Stimulated activated CD8-positive, alpha-beta memory T cell treated with anti-CD3 and anti-CD28 coated beads, Interleukin-15, amount 100 ng/mL, for 48 hours (primary cell): ENCODE measurements at regions not wholly inside any gene's neighbourhood (a gene's known extent, or its start where the extent isn't known, plus 50 kb on each side); places are given as distances from the start of the nearest gene placed in this dataset.

Experiments
- DNase-seq, 2 donors: peaks; one replicate each; pipeline ENCODE4 v3.0.0-alpha.2; 2020; ENCODE audit warnings: low read depth in 2 of 2

- no peak for DNase-seq
These were observed 2125.8 kb upstream of the WWC1 start for GRCh38 chr5:166165596-166165995.

DNA sequence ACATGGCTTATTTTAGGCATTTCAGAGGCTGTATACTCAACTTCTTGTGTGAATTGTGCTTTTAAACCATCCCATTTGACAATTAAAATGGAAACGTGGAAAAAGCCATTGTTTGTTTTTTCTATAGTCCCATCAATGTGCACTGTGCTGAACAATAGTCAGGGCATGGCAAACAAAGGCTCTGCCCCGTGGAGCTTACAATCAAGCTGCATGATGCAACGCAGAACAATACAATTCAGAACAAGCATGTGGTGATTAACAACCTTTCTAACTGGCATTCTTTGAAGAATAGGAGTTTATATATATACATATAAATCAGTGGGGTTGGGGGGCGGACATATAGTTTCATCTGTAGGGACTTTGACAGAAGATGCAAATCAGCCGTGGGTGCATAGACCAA is 2125.4 kb upstream of the WWC1 start:
- no peak for DNase-seq

- no peak for DNase-seq
These were observed 2118.8 kb upstream of the WWC1 start for GRCh38 chr5:166172597-166172996.

- no peak for DNase-seq
These were observed 2112.9 kb upstream of the WWC1 start for GRCh38 chr5:166178411-166179080.

DNA sequence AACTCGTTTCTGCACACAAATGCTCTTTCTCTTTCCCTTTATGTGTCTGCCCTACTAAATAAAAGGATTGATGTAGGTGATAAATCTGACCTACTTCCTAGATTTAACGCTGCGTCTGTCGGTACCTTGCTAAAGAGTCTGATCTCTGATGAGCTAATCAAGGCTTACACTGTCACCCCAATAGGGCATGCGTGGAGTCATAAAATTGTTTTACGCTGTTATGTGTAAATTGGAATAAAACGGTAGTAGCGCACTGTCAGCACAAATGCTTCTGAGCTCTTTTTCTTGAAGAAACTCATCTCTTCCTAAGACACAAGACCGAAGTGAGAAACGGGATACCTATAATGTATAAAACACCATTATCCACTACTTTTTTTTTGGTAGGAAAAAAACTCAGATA is 2106.3 kb upstream of the WWC1 start:
- no peak for DNase-seq

DNA sequence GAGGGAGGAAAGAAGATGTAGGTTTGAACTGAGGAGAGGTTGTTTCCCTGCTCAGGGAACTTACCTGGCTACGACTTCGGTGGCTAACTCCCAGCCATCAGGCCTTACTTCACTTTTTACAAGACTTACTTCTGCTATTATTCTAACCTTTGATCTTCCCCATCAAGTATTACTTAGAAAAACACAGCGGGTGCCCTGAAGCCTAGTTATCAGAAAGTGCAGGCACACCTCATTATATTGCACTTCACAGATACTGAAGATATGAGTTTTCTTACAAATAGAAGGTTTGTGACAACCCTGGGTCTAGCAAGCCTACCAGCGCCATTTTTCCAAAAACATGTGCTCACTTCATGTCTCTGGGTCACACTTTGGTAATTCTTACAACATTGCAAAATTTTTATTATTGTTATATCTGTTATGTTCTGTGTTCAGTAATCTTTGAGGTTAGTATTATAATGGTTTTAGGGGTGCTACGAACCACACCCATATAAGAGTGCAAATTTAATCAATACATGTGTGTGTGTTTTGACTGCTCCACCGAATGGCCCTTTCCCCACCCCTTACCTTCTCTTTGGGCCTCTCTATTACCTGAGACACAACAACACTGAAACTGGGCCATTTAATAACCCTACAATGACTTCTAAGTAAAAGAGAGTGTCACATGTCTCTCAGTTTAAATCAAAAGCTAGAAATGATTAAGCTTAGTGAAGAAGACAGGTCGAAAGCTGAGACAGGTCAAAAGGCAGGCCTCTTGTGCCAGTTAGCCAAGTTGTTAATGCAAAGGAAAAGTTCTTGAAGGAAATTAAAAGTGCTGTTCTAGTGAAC is 2102.7 kb upstream of the WWC1 start:
- no peak for DNase-seq

DNA sequence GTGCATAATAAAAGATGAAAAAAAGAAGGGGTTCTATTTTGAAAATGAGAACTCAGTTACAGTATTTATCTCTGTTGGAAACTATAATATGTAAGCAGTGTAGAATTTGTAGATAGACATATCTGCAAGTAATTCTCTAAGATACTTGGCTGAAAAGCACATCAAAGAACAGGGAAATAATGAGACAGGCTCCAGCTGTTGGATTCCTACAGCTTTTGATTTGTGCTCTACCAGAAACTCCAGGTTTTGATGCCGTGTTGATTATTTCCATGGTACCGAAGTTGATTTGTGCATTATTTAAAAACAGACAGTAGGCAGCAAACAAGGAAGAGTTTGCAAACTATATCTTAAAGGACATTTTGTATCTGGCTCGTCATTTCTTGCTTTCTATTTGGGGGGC is 2098.7 kb upstream of the WWC1 start:
- no peak for DNase-seq

- DNase-seq: no peak
These were observed 2095.5 kb upstream of the WWC1 start for GRCh38 chr5:166195981-166196380.

DNA sequence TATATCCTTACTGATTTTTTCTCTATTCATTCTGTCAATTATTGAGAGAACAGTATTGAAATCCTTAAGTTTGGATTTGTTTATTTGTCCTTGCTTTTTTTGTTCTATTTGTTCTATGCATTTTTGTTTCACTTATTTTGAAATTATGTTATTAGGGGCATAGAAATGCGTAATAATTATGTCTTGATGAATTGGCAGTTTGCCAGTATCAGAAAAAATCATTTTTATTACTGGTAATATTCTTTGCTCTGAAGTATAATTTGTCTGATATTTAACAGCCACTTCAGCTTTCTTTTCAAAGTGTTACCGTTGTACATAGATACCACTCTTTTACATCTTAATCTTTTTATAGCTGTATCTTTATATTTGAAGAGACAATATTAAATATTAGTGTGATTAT is 2090.9 kb upstream of the WWC1 start:
- DNase-seq: no peak

- DNase-seq: no peak
These were observed 2079.8 kb upstream of the WWC1 start for GRCh38 chr5:166211640-166212039.

GRCh38 chr5:166236327-166236726 is 2055.1 kb upstream of the WWC1 start:
- DNase-seq: no peak

GRCh38 chr5:166240705-166241104 is 2050.7 kb upstream of the WWC1 start:
- no peak for DNase-seq

- DNase-seq: no peak
These were observed 2045.9 kb upstream of the WWC1 start for GRCh38 chr5:166245556-166245955.

DNA sequence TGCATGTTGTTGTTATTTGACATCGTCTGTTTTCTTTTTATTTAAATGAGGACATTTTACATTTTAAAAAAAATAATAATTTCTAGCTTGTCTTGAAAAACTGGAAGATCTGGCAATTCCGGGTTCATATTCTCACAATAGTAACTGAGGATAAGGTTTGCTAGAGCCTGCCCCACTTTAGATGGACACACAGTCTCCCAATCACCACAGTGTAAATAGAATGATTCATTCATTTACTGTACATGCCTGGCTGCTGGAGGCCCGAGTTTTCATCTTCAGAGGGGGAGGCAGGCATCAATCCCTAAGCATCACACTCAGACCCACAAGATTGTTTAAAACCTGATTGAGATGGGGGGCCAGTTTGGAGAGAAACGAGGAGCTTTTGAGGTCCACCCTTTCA is 2039.7 kb upstream of the WWC1 start:
- no peak for DNase-seq

DNA sequence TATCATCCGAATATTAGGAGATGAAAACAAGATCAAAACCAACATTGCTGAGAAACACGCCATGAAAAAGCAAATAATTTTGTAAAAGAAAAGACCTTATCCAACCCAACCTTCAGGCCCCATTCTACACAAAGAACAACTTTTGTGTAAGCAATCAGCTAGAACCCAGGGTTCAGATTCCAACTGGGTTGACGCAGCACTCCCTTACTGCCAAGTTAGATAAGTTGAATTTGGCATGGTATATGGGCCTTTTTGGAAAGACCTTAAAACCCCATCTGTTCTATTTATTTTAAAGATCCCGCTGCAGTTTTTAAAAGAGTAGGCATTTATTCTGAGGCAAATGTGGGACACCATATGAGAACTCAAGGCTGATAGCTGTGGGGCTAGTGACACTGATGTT is 2033.8 kb upstream of the WWC1 start:
- DNase-seq: no peak

- DNase-seq: no peak
These were observed 2029.0 kb upstream of the WWC1 start for GRCh38 chr5:166262395-166262794.

- DNase-seq: no peak
These were observed 2023.5 kb upstream of the WWC1 start for GRCh38 chr5:166267907-166268306.

- no peak for DNase-seq
These were observed 2020.7 kb upstream of the WWC1 start for GRCh38 chr5:166270712-166271111.

GRCh38 chr5:166276006-166276405 is 2015.4 kb upstream of the WWC1 start:
- DNase-seq: no peak

DNA sequence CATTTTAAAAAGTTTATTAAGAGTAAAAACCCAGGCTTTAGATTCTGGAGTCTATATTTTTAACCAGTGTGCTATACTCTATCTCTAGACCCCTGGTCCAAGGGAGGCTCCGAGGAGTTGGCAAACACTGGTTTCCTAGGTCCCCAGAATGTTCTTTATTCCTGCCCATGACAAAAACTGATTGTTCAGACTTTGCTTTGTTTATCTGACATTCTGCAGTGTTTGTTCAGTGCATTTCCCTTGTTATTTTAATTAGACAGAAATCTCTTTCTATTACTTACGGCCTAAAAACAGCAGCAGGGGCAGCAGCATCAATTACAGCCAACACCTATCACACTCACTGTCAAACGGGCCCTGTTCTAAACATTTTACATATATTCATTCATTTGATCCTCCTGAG is 2011.6 kb upstream of the WWC1 start:
- no peak for DNase-seq

GRCh38 chr5:166281433-166281832 is 2010.0 kb upstream of the WWC1 start:
- no peak for DNase-seq

DNA sequence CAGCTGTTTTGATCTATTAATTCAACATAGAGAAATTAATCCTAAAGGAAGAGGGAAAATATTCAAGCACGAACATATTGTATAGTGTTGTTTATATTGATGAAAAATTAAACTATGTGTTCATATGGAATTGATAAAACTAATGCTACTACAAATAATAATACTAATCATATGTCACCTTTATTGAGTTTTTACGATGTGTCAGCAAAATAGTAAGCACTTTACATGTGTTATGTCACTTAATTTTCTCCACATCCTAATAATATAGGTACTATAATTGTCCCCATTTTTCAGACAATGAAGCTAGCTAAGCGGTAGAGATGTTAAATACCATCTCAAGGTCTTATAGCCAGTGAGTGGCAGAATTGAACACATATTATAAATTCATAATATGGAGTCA is 2008.5 kb upstream of the WWC1 start:
- no peak for DNase-seq

DNA sequence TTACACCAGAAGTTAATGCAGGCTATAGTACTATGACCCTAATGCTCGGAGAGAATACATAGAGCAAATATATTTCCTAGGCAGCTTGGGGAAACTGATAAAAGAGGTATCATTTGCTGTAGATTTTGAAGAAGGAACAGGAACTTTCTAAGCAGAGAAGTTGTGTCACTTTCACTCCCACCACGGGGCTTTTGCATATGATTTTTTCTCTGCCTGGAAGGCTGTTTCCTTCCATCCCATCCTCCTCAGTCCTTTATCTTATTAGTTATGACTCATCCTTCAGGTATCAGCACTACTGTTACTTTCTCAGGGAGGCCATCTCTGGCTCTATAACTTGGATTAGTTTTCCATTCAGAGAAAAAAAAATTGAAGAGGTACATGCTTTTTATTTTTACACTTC is 2006.1 kb upstream of the WWC1 start:
- DNase-seq: no peak

GRCh38 chr5:166286832-166287231 is 2004.6 kb upstream of the WWC1 start:
- no peak for DNase-seq
